ENCODE measurements at regions not wholly inside any gene's neighbourhood (a gene's known extent, or its start where the extent isn't known, plus 50 kb on each side); places are given as distances from the start of the nearest gene placed in this dataset.

DNA sequence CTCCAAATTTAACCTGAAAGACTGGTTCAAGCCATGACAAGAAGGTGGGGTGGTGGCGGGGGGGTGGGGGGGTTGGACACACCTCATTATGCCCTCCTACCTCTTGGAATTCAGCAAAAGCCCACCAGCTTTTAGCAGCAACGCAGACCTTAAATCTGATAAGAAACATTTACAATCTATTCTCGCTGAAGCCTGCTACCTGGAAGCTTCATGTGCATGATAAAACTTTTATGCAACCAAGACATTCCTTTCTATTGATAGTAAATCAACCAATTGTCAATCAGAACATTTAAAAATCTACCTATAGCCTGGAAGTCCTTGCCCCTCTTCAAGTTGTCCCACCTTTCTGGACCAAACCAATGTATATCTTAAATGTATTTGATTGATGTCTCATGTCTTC is 113.6 kb upstream of the FAM98A start:
- TF ChIP-seq, protein P1, sequence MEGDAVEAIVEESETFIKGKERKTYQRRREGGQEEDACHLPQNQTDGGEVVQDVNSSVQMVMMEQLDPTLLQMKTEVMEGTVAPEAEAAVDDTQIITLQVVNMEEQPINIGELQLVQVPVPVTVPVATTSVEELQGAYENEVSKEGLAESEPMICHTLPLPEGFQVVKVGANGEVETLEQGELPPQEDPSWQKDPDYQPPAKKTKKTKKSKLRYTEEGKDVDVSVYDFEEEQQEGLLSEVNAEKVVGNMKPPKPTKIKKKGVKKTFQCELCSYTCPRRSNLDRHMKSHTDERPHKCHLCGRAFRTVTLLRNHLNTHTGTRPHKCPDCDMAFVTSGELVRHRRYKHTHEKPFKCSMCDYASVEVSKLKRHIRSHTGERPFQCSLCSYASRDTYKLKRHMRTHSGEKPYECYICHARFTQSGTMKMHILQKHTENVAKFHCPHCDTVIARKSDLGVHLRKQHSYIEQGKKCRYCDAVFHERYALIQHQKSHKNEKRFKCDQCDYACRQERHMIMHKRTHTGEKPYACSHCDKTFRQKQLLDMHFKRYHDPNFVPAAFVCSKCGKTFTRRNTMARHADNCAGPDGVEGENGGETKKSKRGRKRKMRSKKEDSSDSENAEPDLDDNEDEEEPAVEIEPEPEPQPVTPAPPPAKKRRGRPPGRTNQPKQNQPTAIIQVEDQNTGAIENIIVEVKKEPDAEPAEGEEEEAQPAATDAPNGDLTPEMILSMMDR (IDR thresholded peaks at IDR 0.05): no peak
- no peak for TF ChIP-seq POLR2A (IDR thresholded peaks at IDR 0.05)

Measured in right lobe of liver (tissue), 4 donors.